Hepatocyte (in vitro differentiated cells): ENCODE measurements at regions not wholly inside any gene's neighbourhood (a gene's known extent, or its start where the extent isn't known, plus 50 kb on each side); places are given as distances from the start of the nearest gene placed in this dataset.

Source experiments
- EZH2 ChIP-seq: fragments of 200-600 bp; sonication (generic); IDR thresholded peaks from 2 replicates; pipeline ENCODE4 v1.6.1; 2016; ENCODE audit warnings: antibody characterized with exemption, mild to moderate bottlenecking, borderline replicate concordance
- EZH2phosphoT487 ChIP-seq: fragments of 200-600 bp; sonication (generic); IDR thresholded peaks from one replicate; pipeline ENCODE4 v1.6.1; 2018; ENCODE audit warnings: antibody characterized with exemption, mild to moderate bottlenecking, low read depth, moderate library complexity; ENCODE audit not compliant: unreplicated experiment, severe bottlenecking
- TF ChIP-seq, protein P1 (sequence below): fragments of 200-600 bp; sonication (generic); IDR thresholded peaks from 2 replicates; pipeline ENCODE4 v1.5.1; 2016; ENCODE audit warnings: antibody characterized with exemption, mild to moderate bottlenecking; ENCODE audit not compliant: poor library complexity

DNA sequence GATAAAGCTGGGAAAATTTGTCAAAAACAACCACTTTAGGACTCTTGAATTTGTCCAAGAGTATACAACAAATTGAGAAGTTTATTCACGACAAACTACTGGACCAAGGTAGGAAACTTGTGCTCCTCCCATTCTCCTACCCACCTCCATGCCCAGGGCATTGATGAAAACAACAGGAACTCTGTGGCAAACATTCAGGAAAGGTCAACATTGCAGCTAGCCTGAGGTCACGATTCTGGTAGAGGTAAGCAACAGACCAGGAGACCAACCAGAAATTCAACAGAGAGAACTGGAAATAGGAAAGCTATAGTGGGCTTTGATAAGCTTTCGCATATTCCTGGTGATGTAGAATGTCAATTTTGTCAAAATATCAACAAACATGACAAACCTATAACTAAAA, 209.1 kb upstream of the CTAGE1 start:
- TF ChIP-seq, protein P1, sequence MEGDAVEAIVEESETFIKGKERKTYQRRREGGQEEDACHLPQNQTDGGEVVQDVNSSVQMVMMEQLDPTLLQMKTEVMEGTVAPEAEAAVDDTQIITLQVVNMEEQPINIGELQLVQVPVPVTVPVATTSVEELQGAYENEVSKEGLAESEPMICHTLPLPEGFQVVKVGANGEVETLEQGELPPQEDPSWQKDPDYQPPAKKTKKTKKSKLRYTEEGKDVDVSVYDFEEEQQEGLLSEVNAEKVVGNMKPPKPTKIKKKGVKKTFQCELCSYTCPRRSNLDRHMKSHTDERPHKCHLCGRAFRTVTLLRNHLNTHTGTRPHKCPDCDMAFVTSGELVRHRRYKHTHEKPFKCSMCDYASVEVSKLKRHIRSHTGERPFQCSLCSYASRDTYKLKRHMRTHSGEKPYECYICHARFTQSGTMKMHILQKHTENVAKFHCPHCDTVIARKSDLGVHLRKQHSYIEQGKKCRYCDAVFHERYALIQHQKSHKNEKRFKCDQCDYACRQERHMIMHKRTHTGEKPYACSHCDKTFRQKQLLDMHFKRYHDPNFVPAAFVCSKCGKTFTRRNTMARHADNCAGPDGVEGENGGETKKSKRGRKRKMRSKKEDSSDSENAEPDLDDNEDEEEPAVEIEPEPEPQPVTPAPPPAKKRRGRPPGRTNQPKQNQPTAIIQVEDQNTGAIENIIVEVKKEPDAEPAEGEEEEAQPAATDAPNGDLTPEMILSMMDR, result no peak
- TF ChIP-seq EZH2, result no peak
- TF ChIP-seq EZH2phosphoT487, result no peak
